Gastrocnemius medialis (tissue), 4 donors: ENCODE measurements at regions not wholly inside any gene's neighbourhood (a gene's known extent, or its start where the extent isn't known, plus 50 kb on each side); places are given as distances from the start of the nearest gene placed in this dataset.

Experiments
- ATAC-seq, 2 donors: fragments of 150-250 bp; one replicate each; pipeline ENCODE4 v1.9.1; 2016
- DNase-seq, 2 donors: peaks; one replicate each; pipeline ENCODE4 v3.0.0-alpha.2; 2019
- H3K27ac ChIP-seq, 4 donors: fragments of 200-600 bp; sonication (generic); 1 replicate in 1 of 4; 2 replicates in 3 of 4; pipeline ENCODE4 v1.5.1; 2016 to 2018; ENCODE audit warnings: mild to moderate bottlenecking in 2 of 4, moderate library complexity in 1 of 4
- H3K27me3 ChIP-seq, 3 donors: fragments of 200-600 bp; sonication (generic) in 2 of 3; 1 replicate in 1 of 3; 2 replicates in 2 of 3; pipeline versions ENCODE4 v1.5.1 to v1.6.0; 2016 to 2019; ENCODE audit warnings: mild to moderate bottlenecking in 1 of 3, moderate library complexity in 1 of 3
- H3K36me3 ChIP-seq, 2 donors: fragments of 200-600 bp; sonication (generic) in 1 of 2; one replicate each; pipeline ENCODE4 v1.5.1; 2017 to 2018
- H3K4me1 ChIP-seq, 2 donors: fragments of 200-600 bp; sonication (generic) in 1 of 2; one replicate each; pipeline ENCODE4 v1.5.1; 2016 to 2017; ENCODE audit warnings: mild to moderate bottlenecking in 2 of 2
- H3K4me3 ChIP-seq, 4 donors: fragments of 200-600 bp; sonication (generic) in 3 of 4; 1 replicate in 1 of 4; 2 replicates in 3 of 4; pipeline ENCODE4 v1.5.1; 2016 to 2019; ENCODE audit warnings: mild to moderate bottlenecking in 2 of 4
- H3K9me3 ChIP-seq, 3 donors: fragments of 200-600 bp; sonication (generic) in 2 of 3; 1 replicate in 1 of 3; 2 replicates in 2 of 3; pipeline ENCODE4 v1.5.1; 2016 to 2019
- CTCF ChIP-seq, 5 experiments: fragments of 450-650 bp in 3 of 5; fragments of 200-600 bp in 2 of 5; sonication (generic) in 2 of 5; IDR thresholded peaks in 4 of 5; conservative IDR thresholded peaks in 1 of 5; 1 replicate in 4 of 5; 2 replicates in 1 of 5; pipeline ENCODE4 v1.5.1; 2016 to 2019; ENCODE audit warnings: antibody characterized with exemption in 5 of 5, mild to moderate bottlenecking in 3 of 5, moderate library complexity in 3 of 5
- POLR2A ChIP-seq, 2 donors: fragments of 450-650 bp; IDR thresholded peaks; one replicate each; pipeline ENCODE4 v1.6.1; 2017; ENCODE audit warnings: antibody characterized with exemption in 2 of 2, mild to moderate bottlenecking in 2 of 2, moderate library complexity in 2 of 2
- in situ Hi-C, 4 donors: fragments of 200-750 bp; cut with MboI; loops; one replicate each; pipeline versions ENCODE4 v1.15.0 to v1.8.0; 2017; ENCODE audit warnings: low sequenced_read_pairs in 4 of 4
- intact Hi-C: fragments of 100-400 bp; cut with DNase I; formaldehyde crosslinking; loops from one replicate; pipeline ENCODE4 v1.15.1; 2023; ENCODE audit warnings: low total_unique reads

- Histone ChIP-seq H3K4me3 (no peak overlapping the region), H3K9me3 (peaks cover 0 to 5% (median 0%) of the 10 kb centered on the region in 3 donors), H3K27ac (no peak overlapping the region), H3K36me3 (no peaks in the 10 kb centered on the region), H3K27me3 (peaks cover 0 to 14% (median 4%) of the 10 kb centered on the region in 3 donors), H3K4me1 (no peaks in the 10 kb centered on the region)
- intact Hi-C loops: no loop called here
- TF ChIP-seq POLR2A (IDR thresholded peaks at IDR 0.05) (no peak), CTCF (IDR thresholded peaks at IDR 0.05 in 4 of 5, conservative IDR thresholded peaks at IDR 0.05 in 1 of 5) (no peak)
- no peak for ATAC-seq
- in situ Hi-C loops: no loop called here
- no peak for DNase-seq
Measured at GRCh38 chr11:70916351-70916750, 336.0 kb downstream of the SHANK2 start.

- Histone ChIP-seq H3K36me3 (no peaks in the 10 kb centered on the region), H3K27me3 (peaks cover 0 to 10% (median 0%) of the 10 kb centered on the region in 3 donors), H3K27ac (no peak overlapping the region), H3K9me3 (peaks cover 0 to 8% (median 0%) of the 10 kb centered on the region in 3 donors), H3K4me3 (no peak overlapping the region), H3K4me1 (no peaks in the 10 kb centered on the region)
- TF ChIP-seq CTCF (IDR thresholded peaks at IDR 0.05 in 4 of 5, conservative IDR thresholded peaks at IDR 0.05 in 1 of 5) (no peak), POLR2A (IDR thresholded peaks at IDR 0.05) (no peak)
- DNase-seq (no peak), ATAC-seq (no peak)
- in situ Hi-C loops: no loop called here
- intact Hi-C loops: no loop called here
Measured at GRCh38 chr11:70918242-70918641, 334.1 kb downstream of the SHANK2 start.

- Histone ChIP-seq H3K36me3 (no peaks in the 10 kb centered on the region), H3K4me3 (no peak overlapping the region), H3K27me3 (peaks cover 0 to 2% (median 0%) of the 10 kb centered on the region in 3 donors), H3K4me1 (no peaks in the 10 kb centered on the region), H3K9me3 (peaks cover 0 to 8% (median 0%) of the 10 kb centered on the region in 3 donors), H3K27ac (no peak overlapping the region)
- no peak for TF ChIP-seq POLR2A (IDR thresholded peaks at IDR 0.05)
- no peak for TF ChIP-seq CTCF (IDR thresholded peaks at IDR 0.05 in 4 of 5, conservative IDR thresholded peaks at IDR 0.05 in 1 of 5)
- intact Hi-C loops: no loop called here
- ATAC-seq (no peak), DNase-seq (no peak)
- in situ Hi-C loops: no loop called here
Measured at GRCh38 chr11:70921804-70922203, 330.6 kb downstream of the SHANK2 start.

- in situ Hi-C loops: no loop called here
- TF ChIP-seq POLR2A (IDR thresholded peaks at IDR 0.05) (no peak), CTCF (IDR thresholded peaks at IDR 0.05 in 4 of 5, conservative IDR thresholded peaks at IDR 0.05 in 1 of 5) (no peak)
- intact Hi-C loops: no loop called here
Measured at GRCh38 chr11:70924108-70924507, 328.3 kb downstream of the SHANK2 start.

GRCh38 chr11:70925238-70925637 is 327.1 kb downstream of the SHANK2 start:
- no peaks in the 10 kb centered on the region for H3K36me3 ChIP-seq
- peaks cover 0 to 8% (median 0%) of the 10 kb centered on the region in 3 donors for H3K9me3 ChIP-seq
- H3K27me3 ChIP-seq: peaks cover 0 to 2% (median 0%) of the 10 kb centered on the region in 3 donors
- in situ Hi-C loops (no loop called here), intact Hi-C loops (no loop called here)
- DNase-seq (no peak), ATAC-seq (no peak)
- TF ChIP-seq CTCF (IDR thresholded peaks at IDR 0.05 in 4 of 5, conservative IDR thresholded peaks at IDR 0.05 in 1 of 5) (no peak), POLR2A (IDR thresholded peaks at IDR 0.05) (no peak)
- H3K27ac ChIP-seq: no peak overlapping the region
- H3K4me3 ChIP-seq: no peak overlapping the region
- H3K4me1 ChIP-seq: no peaks in the 10 kb centered on the region

More at GRCh38 chr11:70924108-70924507, 328.3 kb downstream of the SHANK2 start:
- ATAC-seq: no peak
- no peak overlapping the region for H3K27ac ChIP-seq
- no peaks in the 10 kb centered on the region for H3K36me3 ChIP-seq
- no peak overlapping the region for H3K4me3 ChIP-seq
- DNase-seq: no peak
- H3K27me3 ChIP-seq: peaks cover 0 to 2% (median 0%) of the 10 kb centered on the region in 3 donors
- no peaks in the 10 kb centered on the region for H3K4me1 ChIP-seq
- H3K9me3 ChIP-seq: peaks cover 0 to 8% (median 0%) of the 10 kb centered on the region in 3 donors
